Transverse colon (tissue), 4 donors: ENCODE measurements at regions not wholly inside any gene's neighbourhood (a gene's known extent, or its start where the extent isn't known, plus 50 kb on each side); places are given as distances from the start of the nearest gene placed in this dataset.

Source experiments
- CTCF ChIP-seq, 5 experiments: fragments of 200-600 bp in 3 of 5; fragments of 450-650 bp in 2 of 5; sonication (generic) in 3 of 5; IDR thresholded peaks; 1 replicate in 2 of 5; 2 replicates in 3 of 5; pipeline ENCODE4 v1.5.1; 2016 to 2017; ENCODE audit warnings: antibody characterized with exemption in 5 of 5, inconsistent platforms in 3 of 5, mild to moderate bottlenecking in 2 of 5, moderate library complexity in 1 of 5
- EP300 ChIP-seq: sonication (generic); formaldehyde crosslinking; IDR thresholded peaks from one replicate; pipeline ENCODE4 v1.6.1; 2017; ENCODE audit warnings: antibody characterized with exemption, low read depth
- POLR2A ChIP-seq: fragments of 450-650 bp; IDR thresholded peaks from one replicate; pipeline ENCODE4 v1.6.1; 2016; ENCODE audit warnings: antibody characterized with exemption, mild to moderate bottlenecking, moderate library complexity
- POLR2AphosphoS5 ChIP-seq, 3 donors: sonication (generic); formaldehyde crosslinking; IDR thresholded peaks; one replicate each; pipeline ENCODE4 v1.6.1; 2016; ENCODE audit warnings: antibody characterized with exemption in 3 of 3

DNA sequence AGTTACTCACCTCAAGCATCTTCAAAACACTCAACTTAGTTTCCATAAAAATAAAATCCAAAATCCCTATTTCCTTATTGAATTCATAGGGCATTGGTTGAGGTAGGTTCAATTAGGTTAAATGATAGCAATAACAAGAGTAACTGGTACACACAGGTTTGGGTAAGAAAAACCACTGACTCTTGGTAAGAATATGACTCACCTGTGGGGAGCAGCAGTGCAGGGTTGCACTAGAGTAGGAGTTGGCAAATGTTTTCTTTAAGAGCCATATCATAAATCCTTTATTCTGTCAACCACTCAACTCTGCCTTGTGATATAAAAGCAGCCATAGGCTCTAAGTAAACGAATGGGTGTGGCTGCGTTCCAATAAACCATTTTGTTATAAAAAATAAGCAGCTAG, 71.4 kb upstream of the CDH20 start:
- no peak for TF ChIP-seq CTCF (IDR thresholded peaks at IDR 0.05)
- no peak for TF ChIP-seq EP300
- no peak for TF ChIP-seq POLR2AphosphoS5 (IDR thresholded peaks at IDR 0.05)
- TF ChIP-seq POLR2A, result no peak
